ENCODE measurements at regions not wholly inside any gene's neighbourhood (a gene's known extent, or its start where the extent isn't known, plus 50 kb on each side); places are given as distances from the start of the nearest gene placed in this dataset.

- Mint-ChIP-seq H3K27ac (no peak overlapping the region), H3K36me3 (no peaks in the 10 kb centered on the region), H3K27me3 (no peaks in the 10 kb centered on the region), H3K4me1 (no peaks in the 10 kb centered on the region), H3K9me3 (no peaks in the 10 kb centered on the region), H3K4me3 (no peak overlapping the region)
- ATAC-seq (ENCODE audit: low read depth in 2 of 2) (no peak), DNase-seq (no peak)
These were observed 317.9 kb downstream of the RAB28 start for GRCh38 chr4:13166214-13166613.

- Mint-ChIP-seq H3K4me3 (no peak overlapping the region), H3K27me3 (no peaks in the 10 kb centered on the region), H3K27ac (no peak overlapping the region), H3K36me3 (no peaks in the 10 kb centered on the region), H3K4me1 (no peaks in the 10 kb centered on the region), H3K9me3 (peaks cover 0 to 7% (median 0%) of the 10 kb centered on the region in 7 donors)
- ATAC-seq (ENCODE audit: low read depth in 2 of 2) (no peak), DNase-seq (no peak)
These were observed 319.3 kb downstream of the RAB28 start for GRCh38 chr4:13164783-13165331.

GRCh38 chr4:13162886-13163285 is 321.3 kb downstream of the RAB28 start:
- H3K9me3 Mint-ChIP-seq, result peaks cover 0 to 12% (median 0%) of the 10 kb centered on the region in 7 donors
- ATAC-seq (ENCODE audit: low read depth in 2 of 2) (no peak), DNase-seq (no peak)
- H3K4me3 Mint-ChIP-seq, result no peak overlapping the region
- no peaks in the 10 kb centered on the region for H3K27me3 Mint-ChIP-seq
- no peaks in the 10 kb centered on the region for H3K4me1 Mint-ChIP-seq
- no peak overlapping the region for H3K27ac Mint-ChIP-seq
- no peaks in the 10 kb centered on the region for H3K36me3 Mint-ChIP-seq

- Mint-ChIP-seq H3K9me3 (peaks cover 0 to 12% (median 0%) of the 10 kb centered on the region in 7 donors), H3K27me3 (no peaks in the 10 kb centered on the region), H3K27ac (no peak overlapping the region), H3K36me3 (no peaks in the 10 kb centered on the region), H3K4me1 (no peaks in the 10 kb centered on the region), H3K4me3 (peak overlapping the region in 1 of 8 donors; percentile 10)
- no peak for DNase-seq
- ATAC-seq (ENCODE audit: low read depth in 2 of 2), result no peak
These were observed 323.2 kb downstream of the RAB28 start for GRCh38 chr4:13160920-13161319.

- no peak for DNase-seq
- ATAC-seq (ENCODE audit: low read depth in 2 of 2), result no peak
- Mint-ChIP-seq H3K4me3 (no peak overlapping the region), H3K9me3 (peaks cover 0 to 12% (median 2%) of the 10 kb centered on the region in 7 donors), H3K36me3 (no peaks in the 10 kb centered on the region), H3K4me1 (no peaks in the 10 kb centered on the region), H3K27me3 (no peaks in the 10 kb centered on the region), H3K27ac (peak overlapping the region in 1 of 6 donors; percentile 1)
These were observed 325.0 kb downstream of the RAB28 start for GRCh38 chr4:13159041-13159620.

- H3K4me1 Mint-ChIP-seq, result no peaks in the 10 kb centered on the region
- H3K36me3 Mint-ChIP-seq, result no peaks in the 10 kb centered on the region
- no peak overlapping the region for H3K27ac Mint-ChIP-seq
- DNase-seq (no peak), ATAC-seq (ENCODE audit: low read depth in 2 of 2) (no peak)
- no peaks in the 10 kb centered on the region for H3K27me3 Mint-ChIP-seq
- H3K4me3 Mint-ChIP-seq, result no peak overlapping the region
- H3K9me3 Mint-ChIP-seq, result peaks cover 0 to 8% (median 2%) of the 10 kb centered on the region in 7 donors
These were observed 332.9 kb downstream of the RAB28 start for GRCh38 chr4:13151194-13151593.

GRCh38 chr4:13143222-13144070 is 340.7 kb downstream of the RAB28 start:
- H3K4me1 Mint-ChIP-seq, result no peaks in the 10 kb centered on the region
- no peak overlapping the region for H3K27ac Mint-ChIP-seq
- ATAC-seq (ENCODE audit: low read depth in 2 of 2) (no peak), DNase-seq (no peak)
- H3K9me3 Mint-ChIP-seq, result no peaks in the 10 kb centered on the region
- no peak overlapping the region for H3K4me3 Mint-ChIP-seq
- peaks cover 0 to 5% (median 0%) of the 10 kb centered on the region in 3 donors for H3K27me3 Mint-ChIP-seq
- H3K36me3 Mint-ChIP-seq, result no peaks in the 10 kb centered on the region

GRCh38 chr4:13142726-13143125 is 341.4 kb downstream of the RAB28 start:
- no peak overlapping the region for H3K4me3 Mint-ChIP-seq
- no peak overlapping the region for H3K27ac Mint-ChIP-seq
- peaks cover 0 to 5% (median 0%) of the 10 kb centered on the region in 3 donors for H3K27me3 Mint-ChIP-seq

GRCh38 chr4:13142191-13142590 is 341.9 kb downstream of the RAB28 start:
- peaks cover 0 to 5% (median 0%) of the 10 kb centered on the region in 3 donors for H3K27me3 Mint-ChIP-seq
- no peaks in the 10 kb centered on the region for H3K9me3 Mint-ChIP-seq
- ATAC-seq (ENCODE audit: low read depth in 2 of 2), result no peak
- no peaks in the 10 kb centered on the region for H3K4me1 Mint-ChIP-seq
- no peak overlapping the region for H3K27ac Mint-ChIP-seq
- H3K4me3 Mint-ChIP-seq, result no peak overlapping the region
- DNase-seq, result no peak
- no peaks in the 10 kb centered on the region for H3K36me3 Mint-ChIP-seq

More at GRCh38 chr4:13142726-13143125, 341.4 kb downstream of the RAB28 start:
- no peaks in the 10 kb centered on the region for H3K4me1 Mint-ChIP-seq
- no peak for ATAC-seq (ENCODE audit: low read depth in 2 of 2)
- DNase-seq, result no peak
- H3K9me3 Mint-ChIP-seq, result no peaks in the 10 kb centered on the region
- H3K36me3 Mint-ChIP-seq, result no peaks in the 10 kb centered on the region

GRCh38 chr4:13137390-13137789 is 346.8 kb downstream of the RAB28 start:
- Mint-ChIP-seq H3K36me3 (no peaks in the 10 kb centered on the region), H3K27ac (no peak overlapping the region), H3K27me3 (peaks cover 0 to 5% (median 0%) of the 10 kb centered on the region in 3 donors), H3K9me3 (peaks cover 0 to 3% (median 1%) of the 10 kb centered on the region in 7 donors), H3K4me3 (no peak overlapping the region), H3K4me1 (no peaks in the 10 kb centered on the region)
- ATAC-seq (ENCODE audit: low read depth in 2 of 2) (no peak), DNase-seq (no peak)

GRCh38 chr4:13133700-13134099 is 350.4 kb downstream of the RAB28 start:
- no peak for DNase-seq
- Mint-ChIP-seq H3K27me3 (no peaks in the 10 kb centered on the region), H3K4me3 (no peak overlapping the region), H3K36me3 (no peaks in the 10 kb centered on the region), H3K27ac (no peak overlapping the region), H3K4me1 (no peaks in the 10 kb centered on the region), H3K9me3 (peaks cover 0 to 6% (median 2%) of the 10 kb centered on the region in 7 donors)
- ATAC-seq (ENCODE audit: low read depth in 2 of 2), result no peak

GRCh38 chr4:13130848-13131247 is 353.3 kb downstream of the RAB28 start:
- Mint-ChIP-seq H3K27ac (no peak overlapping the region), H3K36me3 (no peaks in the 10 kb centered on the region), H3K4me3 (no peak overlapping the region), H3K9me3 (peaks cover 0 to 6% (median 3%) of the 10 kb centered on the region in 7 donors), H3K27me3 (no peaks in the 10 kb centered on the region), H3K4me1 (no peaks in the 10 kb centered on the region)
- no peak for ATAC-seq (ENCODE audit: low read depth in 2 of 2)
- no peak for DNase-seq

GRCh38 chr4:13129095-13129494 is 355.0 kb downstream of the RAB28 start:
- H3K9me3 Mint-ChIP-seq, result peaks cover 0 to 5% (median 2%) of the 10 kb centered on the region in 7 donors
- H3K4me1 Mint-ChIP-seq, result no peaks in the 10 kb centered on the region
- no peak for DNase-seq
- no peak for ATAC-seq (ENCODE audit: low read depth in 2 of 2)
- peaks cover 0 to 4% (median 0%) of the 10 kb centered on the region in 3 donors for H3K27me3 Mint-ChIP-seq
- no peak overlapping the region for H3K27ac Mint-ChIP-seq
- H3K36me3 Mint-ChIP-seq, result no peaks in the 10 kb centered on the region
- no peak overlapping the region for H3K4me3 Mint-ChIP-seq
